NCI-H146 (cell line): ENCODE measurements at regions not wholly inside any gene's neighbourhood (a gene's known extent, or its start where the extent isn't known, plus 50 kb on each side); places are given as distances from the start of the nearest gene placed in this dataset.
"Not testable (repeated sequence)": the region's sequence is repeated elsewhere in the genome, so short reads cannot be mapped to it uniquely, and the experiment has no call there.

Experiments used
- DNase-seq: peaks from one replicate; lab custom pipeline; 2025; lab: John Stamatoyannopoulos, UW

DNA sequence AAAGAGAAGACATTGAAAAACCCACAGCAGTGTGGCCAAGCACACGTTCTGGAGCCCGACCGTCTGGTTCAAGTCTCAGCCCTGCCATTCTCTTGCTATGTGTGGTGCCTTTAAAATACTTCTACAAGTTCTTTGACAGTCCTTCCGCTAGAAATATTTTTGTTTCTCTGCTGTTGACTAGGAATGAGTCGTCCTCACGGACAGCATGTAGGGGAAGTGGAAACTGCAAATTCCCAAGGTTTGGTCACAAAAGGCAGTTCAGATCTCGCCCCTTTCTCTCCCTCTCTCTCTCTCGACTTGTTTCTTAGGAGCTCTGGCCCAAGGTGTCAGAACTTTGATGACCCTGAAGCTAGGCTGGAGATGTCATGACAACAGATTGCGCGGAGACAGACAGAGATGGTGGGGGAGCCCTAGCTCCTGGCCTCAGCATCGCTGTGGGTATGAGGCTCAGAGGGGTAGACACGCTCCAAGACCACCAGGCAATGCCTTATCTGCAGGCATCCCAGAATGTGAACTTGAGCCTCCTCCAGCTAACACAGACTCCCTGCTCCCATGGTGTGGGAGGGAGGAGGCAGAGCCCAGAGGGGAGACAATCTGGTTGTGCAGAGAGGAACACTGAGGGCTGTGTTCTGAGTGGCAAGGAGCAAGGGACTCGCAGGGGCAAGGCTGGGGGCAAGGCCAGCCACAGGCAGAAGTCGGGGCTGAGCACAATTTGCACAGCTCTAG is 368.9 kb upstream of the SULF2 start:
- no peak for DNase-seq

DNA sequence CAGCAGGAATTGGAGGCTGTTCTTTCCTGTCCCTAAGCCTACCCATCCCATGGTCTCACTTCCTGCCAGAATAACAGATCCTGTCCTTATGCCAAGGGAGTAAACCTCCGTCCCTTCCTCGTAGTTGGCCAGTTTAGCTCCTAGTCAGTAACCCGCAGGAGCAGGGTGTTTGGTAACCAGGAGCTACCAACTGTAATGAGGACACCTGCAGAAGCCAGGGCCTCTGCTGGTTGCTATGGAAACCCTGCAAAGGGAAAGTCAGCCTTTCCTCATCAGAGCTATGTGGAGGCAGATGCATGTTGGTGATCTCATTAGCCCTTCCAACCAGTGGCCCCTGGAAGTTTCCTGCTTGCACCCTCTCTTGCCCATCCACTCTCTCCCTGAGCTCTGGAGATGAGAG is 368.2 kb upstream of the SULF2 start:
- DNase-seq = peak; percentile 5

DNA sequence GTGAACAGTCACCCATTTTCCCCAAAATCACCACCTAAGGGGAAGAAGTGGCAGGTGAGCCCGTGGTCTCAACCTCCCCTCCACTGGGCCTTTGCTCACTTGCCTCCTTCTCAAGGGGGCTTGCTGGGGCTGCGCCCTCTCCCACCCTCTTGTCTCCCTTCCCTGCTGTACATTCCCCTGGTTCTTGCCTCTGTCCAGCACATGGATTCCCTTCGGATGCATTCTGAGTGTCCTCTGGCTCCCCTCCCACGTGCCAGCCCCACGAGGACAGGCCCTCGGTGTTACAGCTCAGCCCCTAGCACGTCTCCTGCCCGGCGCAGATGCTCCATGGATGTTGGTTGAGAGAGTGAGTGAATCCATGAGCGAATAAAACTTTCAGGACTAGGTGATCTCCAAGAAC is 367.8 kb upstream of the SULF2 start:
- DNase-seq = no peak

DNA sequence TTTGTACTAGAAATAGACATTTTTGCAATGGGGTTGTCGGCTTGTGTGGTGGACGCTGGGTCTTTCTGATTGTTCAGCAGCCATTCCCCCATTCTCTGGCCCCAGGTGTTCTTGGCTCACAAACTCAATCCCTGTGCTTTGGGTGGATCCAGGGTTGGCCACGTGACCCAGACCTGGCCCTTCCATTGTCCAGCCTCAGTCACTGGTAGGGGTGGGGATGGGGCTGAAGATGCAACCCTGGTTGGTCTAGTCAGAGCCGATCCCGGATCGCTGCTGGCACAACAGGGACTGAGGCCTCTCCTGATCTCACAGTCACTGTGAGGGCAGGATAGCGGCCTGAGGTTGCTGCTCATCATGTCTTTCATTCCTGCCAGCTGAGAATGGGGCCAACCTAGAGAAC is 365.3 kb upstream of the SULF2 start:
- no peak for DNase-seq

DNA sequence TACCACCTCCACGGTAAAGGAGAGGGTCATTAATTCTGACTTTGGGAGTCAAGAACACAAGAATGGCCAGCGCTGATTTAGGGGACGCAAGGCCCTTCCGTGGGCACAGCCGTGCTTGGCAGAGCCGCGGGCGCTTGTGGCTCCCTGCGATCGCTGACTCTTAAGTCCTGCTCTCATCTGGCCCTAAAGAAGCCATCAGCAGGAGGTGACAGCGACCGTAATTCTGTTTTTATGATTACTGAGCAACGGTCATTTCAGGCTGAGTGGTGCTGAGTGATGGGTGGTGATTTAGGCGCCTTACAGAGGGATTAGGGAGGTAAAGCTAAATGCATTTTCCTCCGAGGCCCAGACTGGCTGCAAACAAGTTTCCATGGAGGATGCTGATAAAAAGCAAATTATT is 364.6 kb upstream of the SULF2 start:
- no peak for DNase-seq

DNA sequence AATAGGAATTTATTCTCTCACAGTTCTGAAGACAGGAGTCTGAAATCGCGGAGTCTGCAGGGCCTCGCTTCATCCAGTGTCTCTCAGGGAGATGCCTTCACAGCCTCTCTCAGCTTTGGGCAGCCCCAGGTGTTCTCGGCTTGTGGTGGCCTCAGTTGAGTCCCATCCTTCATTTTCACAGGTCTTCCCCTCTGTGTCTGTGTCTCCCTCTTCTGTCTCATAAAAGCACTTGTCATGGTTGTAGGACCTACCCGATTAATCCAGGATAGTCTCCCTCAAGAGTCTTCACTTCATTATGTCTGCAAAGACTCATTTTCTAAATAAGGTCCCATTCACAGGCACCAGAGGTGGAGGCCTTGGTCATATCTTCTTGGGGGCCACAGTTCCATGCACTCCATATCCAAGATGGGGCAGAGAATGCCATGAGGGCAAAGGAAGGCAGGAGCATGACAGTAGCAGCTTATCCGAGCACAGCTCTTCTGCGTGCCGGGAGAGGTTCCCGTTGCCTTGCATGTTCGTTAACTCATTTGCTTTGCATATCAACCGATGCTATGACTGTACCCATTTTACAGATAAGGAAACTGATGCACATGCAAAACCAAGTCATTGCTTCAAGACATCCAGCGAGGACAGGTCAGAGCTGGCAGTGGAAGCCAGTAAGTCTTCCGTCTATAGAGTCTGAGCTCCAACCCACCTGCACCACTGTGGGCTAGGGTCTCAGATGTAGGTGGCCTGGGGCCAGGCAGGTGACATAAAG is 363.8 kb upstream of the SULF2 start:
- no peak for DNase-seq

DNA sequence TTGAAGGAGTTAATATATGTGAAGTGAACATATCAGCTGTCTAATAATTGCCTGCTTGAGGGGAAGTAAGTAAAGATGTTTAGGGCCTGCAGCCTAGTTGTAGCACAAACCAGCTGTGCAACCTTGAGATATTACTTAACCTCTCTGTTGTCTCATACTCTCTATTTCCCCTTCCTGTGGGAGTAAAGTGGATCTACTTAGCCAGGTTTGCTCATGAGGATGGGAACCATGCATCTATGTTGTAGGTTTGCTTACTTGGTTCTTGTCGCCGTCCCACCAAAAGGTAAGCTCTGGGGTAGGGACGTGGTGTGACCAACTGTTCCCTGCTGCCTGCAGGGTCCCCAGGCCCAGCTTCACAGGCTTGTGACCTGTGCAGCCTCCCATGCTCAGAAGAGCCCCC is 362.7 kb upstream of the SULF2 start:
- no peak for DNase-seq

DNA sequence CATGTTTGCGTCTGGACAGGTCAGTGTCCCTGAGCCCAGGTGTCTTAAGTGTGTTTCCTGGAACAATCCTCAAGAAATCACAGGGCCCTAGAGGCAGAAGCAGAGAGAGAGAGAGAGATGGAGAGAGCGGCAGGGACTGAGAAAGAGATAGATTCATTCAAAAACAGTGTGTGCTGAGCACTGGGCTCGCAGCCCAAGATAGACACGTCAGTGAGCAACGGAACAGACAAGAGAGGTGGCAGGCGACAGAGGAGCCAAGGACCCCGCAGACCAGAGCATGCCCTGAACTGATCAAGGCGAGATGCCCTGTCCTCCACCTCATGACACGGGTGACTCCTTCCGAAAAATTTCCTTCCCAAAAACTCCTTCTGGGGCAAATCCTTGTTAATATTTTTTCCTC is 362.0 kb upstream of the SULF2 start:
- DNase-seq = no peak

GRCh38 chr20:48146877-48147276 is 361.6 kb upstream of the SULF2 start:
- DNase-seq = no peak

GRCh38 chr20:48146308-48146707 is 361.0 kb upstream of the SULF2 start:
- DNase-seq = no peak

- DNase-seq = no peak
Observed at GRCh38 chr20:48143435-48144081, 358.3 kb upstream of the SULF2 start.

- DNase-seq = no peak
Observed at GRCh38 chr20:48142516-48142773, 357.2 kb upstream of the SULF2 start.

DNA sequence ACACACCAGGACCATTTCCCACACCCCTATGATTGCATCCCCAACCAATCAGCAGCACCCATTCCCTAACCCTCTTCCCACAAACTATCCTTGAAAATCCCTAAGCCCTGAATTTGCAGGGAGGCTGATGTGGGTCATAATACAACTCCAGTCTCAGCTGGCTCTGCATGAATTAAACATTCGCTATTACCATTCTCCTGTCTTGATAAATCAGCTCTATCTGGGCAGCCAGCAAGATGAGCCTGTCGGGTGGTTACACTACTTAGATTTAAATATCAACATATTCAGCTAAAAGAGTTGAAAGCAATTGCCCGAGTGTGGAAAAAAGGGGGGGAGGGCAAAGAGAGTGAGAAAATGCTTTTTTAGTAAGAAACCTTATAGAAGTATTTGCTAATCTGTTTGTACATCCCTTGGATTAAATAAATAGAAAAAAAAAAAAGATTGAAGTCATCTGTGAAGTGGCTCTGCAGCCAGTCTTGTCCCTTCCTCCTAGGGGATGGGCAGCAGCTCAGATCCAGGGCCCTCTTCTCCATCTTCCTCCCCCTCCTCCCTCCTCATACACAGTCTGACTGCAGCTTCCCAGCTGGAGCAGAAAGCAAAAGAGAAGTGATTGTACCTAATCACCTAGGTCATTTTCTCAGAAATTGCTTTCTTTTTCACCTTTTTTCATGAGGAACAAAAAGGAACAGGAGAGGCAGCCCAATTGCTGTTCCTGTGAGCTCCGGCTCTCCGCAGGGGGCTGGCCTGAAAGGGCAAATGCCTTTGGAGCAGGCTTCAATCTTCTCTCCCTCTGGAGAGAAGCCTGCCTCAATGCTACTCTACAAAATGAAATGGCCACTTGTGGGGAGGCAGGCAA is 356.6 kb upstream of the SULF2 start:
- no peak for DNase-seq

GRCh38 chr20:48139262-48140041 is 354.2 kb upstream of the SULF2 start:
- DNase-seq = no peak

DNA sequence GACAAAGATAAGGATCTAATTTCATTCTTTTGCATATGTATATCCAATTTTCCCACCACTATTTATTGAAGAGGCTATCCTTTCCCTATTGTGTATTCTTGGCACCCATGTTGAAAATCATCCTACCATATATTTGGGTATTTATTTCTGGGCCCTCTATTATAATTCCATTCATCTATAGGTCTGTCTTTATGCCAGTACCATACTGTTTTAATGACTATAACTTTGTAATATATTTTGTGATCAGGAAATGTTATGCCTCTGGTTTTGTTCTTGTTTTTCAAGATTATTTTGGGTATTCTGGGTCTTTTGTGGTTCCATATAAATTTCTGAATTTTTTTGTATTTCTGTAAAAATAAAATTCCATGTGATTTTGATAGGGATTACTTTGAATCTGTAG is 347.6 kb upstream of the SULF2 start:
- no peak for DNase-seq

GRCh38 chr20:48131581-48131980 is 346.3 kb upstream of the SULF2 start:
- DNase-seq = no peak

DNA sequence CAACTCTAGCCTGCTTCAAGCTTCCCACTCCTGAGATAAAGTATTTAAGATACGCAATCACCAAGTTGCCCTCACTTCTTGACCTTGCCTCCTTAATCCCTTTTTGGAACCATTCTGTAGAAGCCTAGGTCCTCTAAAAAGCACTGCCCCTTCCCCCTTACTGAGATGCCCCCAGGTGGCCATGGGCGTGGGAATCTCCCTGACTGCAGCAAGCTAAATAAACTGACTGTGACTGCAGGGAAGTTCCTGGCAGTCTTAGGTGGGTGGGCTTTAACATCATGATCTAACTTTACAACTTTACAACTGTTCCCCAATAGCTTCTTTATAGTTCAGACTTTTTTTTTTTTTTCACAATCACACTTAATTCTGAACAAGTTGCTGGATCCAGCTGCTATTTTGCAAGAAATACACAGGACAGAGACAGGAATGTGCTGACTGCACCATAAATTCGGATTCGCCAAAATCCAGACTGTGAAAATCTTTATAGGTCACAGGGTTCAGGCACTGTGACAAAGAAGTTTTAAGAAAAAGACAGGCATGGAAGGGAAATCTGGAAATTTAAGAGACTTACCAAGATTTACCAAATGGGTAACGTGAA is 344.2 kb upstream of the SULF2 start:
- no peak for DNase-seq

DNA sequence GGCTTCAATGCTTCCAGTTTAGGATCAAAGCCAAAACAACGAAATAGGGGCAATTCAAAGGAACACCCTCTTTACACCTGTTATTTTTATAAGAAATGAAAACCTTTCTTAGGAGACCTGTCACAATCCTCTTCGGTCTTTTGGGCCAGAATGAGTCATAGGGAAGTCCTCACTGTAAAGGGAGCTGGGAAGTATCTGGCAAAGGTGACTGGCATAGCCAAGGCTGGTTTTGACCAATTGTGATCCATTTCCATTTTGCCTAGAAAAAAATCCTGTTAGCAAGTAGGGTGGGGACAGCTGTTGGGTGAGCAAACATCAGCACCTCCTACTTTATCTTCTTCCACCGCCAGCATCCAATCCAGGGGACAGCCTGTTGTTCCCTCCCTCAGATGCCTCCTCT is 343.2 kb upstream of the SULF2 start:
- DNase-seq = no peak

GRCh38 chr20:48127964-48128363 is 342.7 kb upstream of the SULF2 start:
- not testable (repeated sequence) for DNase-seq

GRCh38 chr20:48127133-48127532 is 341.9 kb upstream of the SULF2 start:
- not testable (repeated sequence) for DNase-seq

GRCh38 chr20:48126227-48126740 is 341.0 kb upstream of the SULF2 start:
- no peak for DNase-seq
